PC-9 (cell line): ENCODE measurements at regions not wholly inside any gene's neighbourhood (a gene's known extent, or its start where the extent isn't known, plus 50 kb on each side); places are given as distances from the start of the nearest gene placed in this dataset.

ENCODE experiments used
- EZH2 ChIP-seq: fragments of 200-600 bp; sonication (generic); IDR thresholded peaks from 2 replicates; pipeline ENCODE4 v1.8.0; 2017; ENCODE audit warnings: antibody characterized with exemption, low read depth
- TF ChIP-seq, protein P1 (sequence below): fragments of 200-600 bp; sonication (generic); conservative IDR thresholded peaks from 2 replicates; pipeline ENCODE4 v1.6.1; 2017; ENCODE audit warnings: mixed run types, antibody characterized with exemption, mild to moderate bottlenecking, moderate library complexity

DNA sequence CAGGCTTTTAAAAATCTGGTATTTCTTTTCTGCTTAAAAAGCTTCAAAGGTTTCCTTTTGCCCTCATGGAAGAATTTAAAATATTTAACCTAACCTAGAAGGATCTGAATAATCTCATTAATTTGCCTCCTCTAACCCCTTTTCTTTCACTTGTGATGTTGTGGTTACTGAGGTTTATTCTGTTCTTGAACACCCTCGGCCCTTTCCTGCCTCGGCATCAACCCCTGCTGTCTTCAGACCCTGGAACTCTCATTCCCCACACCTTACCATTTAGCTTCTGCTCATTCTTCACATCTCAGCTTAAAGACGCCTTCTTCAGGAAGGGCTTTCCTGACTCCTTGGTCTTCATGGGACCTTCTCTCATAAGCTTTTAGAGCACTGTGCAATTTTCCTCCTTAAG is 131.4 kb upstream of the MAN2A1 start:
- TF ChIP-seq, protein P1, sequence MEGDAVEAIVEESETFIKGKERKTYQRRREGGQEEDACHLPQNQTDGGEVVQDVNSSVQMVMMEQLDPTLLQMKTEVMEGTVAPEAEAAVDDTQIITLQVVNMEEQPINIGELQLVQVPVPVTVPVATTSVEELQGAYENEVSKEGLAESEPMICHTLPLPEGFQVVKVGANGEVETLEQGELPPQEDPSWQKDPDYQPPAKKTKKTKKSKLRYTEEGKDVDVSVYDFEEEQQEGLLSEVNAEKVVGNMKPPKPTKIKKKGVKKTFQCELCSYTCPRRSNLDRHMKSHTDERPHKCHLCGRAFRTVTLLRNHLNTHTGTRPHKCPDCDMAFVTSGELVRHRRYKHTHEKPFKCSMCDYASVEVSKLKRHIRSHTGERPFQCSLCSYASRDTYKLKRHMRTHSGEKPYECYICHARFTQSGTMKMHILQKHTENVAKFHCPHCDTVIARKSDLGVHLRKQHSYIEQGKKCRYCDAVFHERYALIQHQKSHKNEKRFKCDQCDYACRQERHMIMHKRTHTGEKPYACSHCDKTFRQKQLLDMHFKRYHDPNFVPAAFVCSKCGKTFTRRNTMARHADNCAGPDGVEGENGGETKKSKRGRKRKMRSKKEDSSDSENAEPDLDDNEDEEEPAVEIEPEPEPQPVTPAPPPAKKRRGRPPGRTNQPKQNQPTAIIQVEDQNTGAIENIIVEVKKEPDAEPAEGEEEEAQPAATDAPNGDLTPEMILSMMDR = no peak
- no peak for TF ChIP-seq EZH2
